ENCODE measurements at regions not wholly inside any gene's neighbourhood (a gene's known extent, or its start where the extent isn't known, plus 50 kb on each side); places are given as distances from the start of the nearest gene placed in this dataset.

DNA sequence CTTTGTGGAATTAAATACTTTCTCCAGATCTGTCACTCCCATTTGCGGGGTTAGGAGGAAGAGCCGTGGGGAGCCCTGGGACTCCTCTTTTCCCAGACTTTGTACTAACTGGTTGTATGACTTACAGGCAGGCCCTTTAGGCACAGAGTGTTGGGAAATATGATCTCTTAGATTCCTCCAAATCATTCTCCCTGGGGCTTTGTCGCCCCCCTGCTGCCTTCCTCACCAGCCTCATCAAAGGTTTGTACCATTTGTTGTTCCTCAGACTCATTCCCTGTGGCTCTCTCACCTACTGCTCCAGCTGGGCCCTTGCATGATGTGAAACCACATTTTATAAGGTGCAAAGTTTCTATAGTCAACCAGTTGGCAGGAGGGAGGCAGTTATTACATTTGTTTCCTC, 56.4 kb downstream of the CRYGS start:
- TF ChIP-seq ZNF274 (IDR thresholded peaks at IDR 0.05; ENCODE audit: low read depth, low read length): no peak
- H3K4me3 ChIP-seq (ENCODE audit: low read length): no peak overlapping the region

DNA sequence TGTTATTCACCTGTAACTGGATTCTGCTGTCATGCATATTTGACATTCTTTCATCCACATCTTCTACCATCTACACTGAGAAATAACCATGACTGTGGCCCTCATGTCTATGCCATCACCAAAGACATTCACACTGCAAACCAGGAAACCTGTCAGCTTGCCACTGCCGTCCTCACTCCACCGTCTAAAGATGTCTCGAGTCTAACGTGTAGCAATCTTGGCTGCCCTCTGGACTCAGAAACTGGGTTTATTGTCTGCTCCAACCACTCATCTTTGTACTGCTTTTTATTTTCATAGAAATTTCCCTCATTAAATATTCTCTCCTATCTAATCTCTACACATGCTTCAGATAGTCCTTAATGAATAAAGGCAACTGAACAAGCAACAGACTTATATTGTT, 57.1 kb downstream of the CRYGS start:
- H3K4me3 ChIP-seq (ENCODE audit: low read length): no peak overlapping the region
- no peak for TF ChIP-seq ZNF274 (IDR thresholded peaks at IDR 0.05; ENCODE audit: low read depth, low read length)

DNA sequence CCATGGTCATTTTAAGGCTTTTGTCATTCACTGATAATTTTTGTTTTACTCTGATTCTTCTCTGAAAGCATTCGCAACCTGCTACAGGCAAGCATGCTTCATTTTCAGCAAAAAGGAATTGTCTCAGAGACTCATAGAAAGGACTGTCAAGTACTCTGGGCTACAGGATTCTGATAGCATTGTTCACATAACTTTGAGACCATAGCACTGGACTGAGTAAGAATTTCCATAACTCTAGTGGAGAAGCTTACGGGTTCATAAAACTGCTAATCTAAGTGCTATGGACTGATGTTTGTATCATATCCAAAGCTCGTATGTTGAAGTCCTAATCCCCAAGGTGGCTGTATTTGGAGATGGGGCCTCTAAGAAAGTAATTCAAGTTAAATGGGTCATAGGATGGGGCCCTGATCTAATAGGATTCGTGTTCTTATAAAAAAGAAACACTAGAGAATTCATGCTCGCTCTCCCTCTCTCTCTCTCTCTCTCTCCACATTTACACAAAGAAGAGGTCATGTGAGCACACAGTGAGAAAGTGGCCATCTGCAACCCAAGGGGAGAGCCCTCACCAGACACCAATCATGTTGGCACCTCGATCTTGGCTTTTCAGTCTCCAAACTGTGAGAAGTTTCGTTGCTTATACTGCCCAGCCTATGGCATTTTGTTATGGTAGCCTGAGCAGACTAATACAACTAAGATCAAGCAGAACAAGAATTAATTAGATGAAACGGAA, 60.4 kb downstream of the CRYGS start:
- TF ChIP-seq ZNF274 (IDR thresholded peaks at IDR 0.05; ENCODE audit: low read depth, low read length): no peak
- H3K4me3 ChIP-seq (ENCODE audit: low read length): no peak overlapping the region

DNA sequence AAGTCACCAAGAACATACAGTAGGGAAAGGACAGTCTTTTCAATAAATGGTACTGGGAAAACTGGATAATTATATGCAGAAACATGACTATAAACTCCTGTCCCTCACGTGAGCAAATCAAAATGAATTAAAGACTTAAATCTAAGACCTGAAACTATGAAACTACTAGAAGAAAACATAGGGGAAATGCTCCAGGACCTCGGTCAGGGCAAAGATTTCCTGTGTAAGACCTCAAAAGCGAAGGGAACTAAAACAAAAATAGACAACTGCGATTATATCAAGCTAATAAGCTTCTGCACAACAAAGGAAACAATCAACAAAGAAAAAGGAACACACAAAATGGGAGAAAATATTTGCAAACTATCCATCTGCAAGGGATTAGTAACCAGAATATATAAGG, 62.7 kb downstream of the CRYGS start:
- no peak for TF ChIP-seq ZNF274 (IDR thresholded peaks at IDR 0.05; ENCODE audit: low read depth, low read length)

GRCh38 chr3:186477876-186478275, 66.3 kb downstream of the CRYGS start:
- peak overlapping the region; percentile 43 for H3K4me3 ChIP-seq (ENCODE audit: low read length)
- TF ChIP-seq ZNF274 (IDR thresholded peaks at IDR 0.05; ENCODE audit: low read depth, low read length): no peak

More for the DNA sequence above, 62.7 kb downstream of the CRYGS start:
- no peak overlapping the region for H3K4me3 ChIP-seq (ENCODE audit: low read length)

DNA sequence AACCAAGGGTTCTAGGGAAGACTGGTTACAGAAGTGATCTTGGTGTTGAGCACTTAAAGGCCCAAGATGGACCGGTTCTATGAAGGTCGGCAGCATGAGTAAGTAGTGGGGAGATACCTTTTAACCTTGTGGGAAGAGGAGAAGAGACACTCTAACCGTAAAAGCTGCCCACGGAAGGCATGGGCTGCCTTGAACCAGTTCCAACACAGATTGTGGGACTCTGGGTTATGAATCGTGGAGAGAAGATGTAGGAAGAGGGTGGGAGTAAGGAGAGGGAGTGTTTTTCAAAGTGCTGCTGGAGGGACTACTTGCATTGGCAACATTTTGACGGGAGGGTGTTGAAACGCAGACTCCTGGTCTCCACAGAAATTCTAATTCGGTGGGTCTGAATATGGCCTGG, 67.1 kb downstream of the CRYGS start:
- peak overlapping the region; percentile 43 for H3K4me3 ChIP-seq (ENCODE audit: low read length)
- TF ChIP-seq ZNF274 (IDR thresholded peaks at IDR 0.05; ENCODE audit: low read depth, low read length): no peak

DNA sequence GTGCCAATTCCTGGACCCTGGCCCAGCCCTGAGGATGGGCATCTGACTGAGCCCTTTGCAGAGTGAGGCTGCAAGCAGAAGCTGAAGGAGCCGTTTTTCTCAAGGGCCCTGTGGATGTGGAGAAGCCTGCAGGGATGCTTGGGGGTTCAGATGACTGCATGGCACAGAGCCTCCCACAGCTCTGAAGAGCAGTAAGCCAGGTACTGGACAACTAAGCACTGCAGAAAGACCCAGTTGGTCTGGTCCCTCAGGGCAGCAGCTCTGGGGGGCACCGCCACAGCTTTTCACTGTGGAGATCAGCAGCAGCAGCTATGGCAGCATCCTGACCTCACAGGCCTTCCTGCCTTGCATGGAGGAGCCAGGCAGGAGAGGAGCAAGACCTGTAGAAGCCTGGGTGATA, 67.6 kb downstream of the CRYGS start:
- TF ChIP-seq ZNF274 (IDR thresholded peaks at IDR 0.05; ENCODE audit: low read depth, low read length): no peak
- H3K4me3 ChIP-seq (ENCODE audit: low read length): peak overlapping the region; percentile 43; the same call in 1 of the 2 replicates

- no peak for TF ChIP-seq ZNF274 (IDR thresholded peaks at IDR 0.05; ENCODE audit: low read depth, low read length)
- no peak overlapping the region for H3K4me3 ChIP-seq (ENCODE audit: low read length)
Observed at GRCh38 chr3:186476044-186476468, 68.1 kb downstream of the CRYGS start.

DNA sequence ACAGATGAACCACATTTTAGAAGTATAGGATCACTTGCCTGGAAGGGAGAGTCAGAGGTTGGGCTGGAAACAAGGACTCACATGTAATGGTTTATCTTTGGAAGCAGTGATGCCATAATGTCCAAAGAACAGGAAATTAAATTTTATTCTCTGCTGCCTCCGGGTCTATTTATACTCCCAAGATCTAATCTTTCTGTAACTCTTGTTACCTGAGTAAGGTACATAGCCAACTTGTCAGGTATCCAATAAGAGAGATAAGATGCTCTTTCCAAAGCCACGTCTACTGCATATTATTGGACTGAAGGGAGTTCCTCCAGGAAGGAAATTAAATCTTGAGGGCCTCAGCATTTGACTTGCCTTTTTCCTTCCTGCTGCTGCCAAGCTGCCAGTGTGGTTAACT, 71.0 kb downstream of the CRYGS start:
- no peak for TF ChIP-seq ZNF274 (IDR thresholded peaks at IDR 0.05; ENCODE audit: low read depth, low read length)
- no peak overlapping the region for H3K4me3 ChIP-seq (ENCODE audit: low read length)

DNA sequence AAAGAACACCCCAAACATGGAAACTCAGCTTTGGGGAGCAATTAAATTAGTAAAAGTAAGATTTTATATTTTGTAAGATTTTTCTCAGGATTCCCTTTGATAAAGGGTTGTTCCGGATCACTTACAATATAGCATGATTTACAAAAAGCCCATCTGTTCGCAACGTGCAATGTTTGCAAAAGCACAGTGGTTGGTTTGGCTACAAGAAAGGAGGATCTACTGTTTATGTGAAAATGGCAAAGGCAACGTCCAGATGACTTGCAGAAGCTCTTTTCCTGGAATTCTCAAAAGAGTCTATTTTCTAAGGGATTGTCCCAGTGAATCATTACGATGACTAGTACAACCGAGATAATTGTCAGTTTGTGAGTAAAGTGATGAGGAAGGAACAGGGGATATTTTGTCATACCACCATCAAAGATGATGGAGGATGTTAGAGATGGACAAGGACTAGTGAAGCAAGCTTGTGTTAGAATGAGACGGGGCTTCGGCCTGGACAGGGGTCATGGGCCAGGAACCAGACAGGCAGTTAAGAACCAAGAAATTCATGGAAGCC, 71.6 kb downstream of the CRYGS start:
- no peak for TF ChIP-seq ZNF274 (IDR thresholded peaks at IDR 0.05; ENCODE audit: low read depth, low read length)
- no peak overlapping the region for H3K4me3 ChIP-seq (ENCODE audit: low read length)

GRCh38 chr3:186471771-186472170, 72.4 kb downstream of the CRYGS start:
- TF ChIP-seq ZNF274 (IDR thresholded peaks at IDR 0.05; ENCODE audit: low read depth, low read length): no peak

GRCh38 chr3:186469525-186469924, 74.7 kb downstream of the CRYGS start:
- no peak for TF ChIP-seq ZNF274 (IDR thresholded peaks at IDR 0.05; ENCODE audit: low read depth, low read length)
- no peak overlapping the region for H3K4me3 ChIP-seq (ENCODE audit: low read length)

More at GRCh38 chr3:186471771-186472170, 72.4 kb downstream of the CRYGS start:
- H3K4me3 ChIP-seq (ENCODE audit: low read length): no peak overlapping the region

- no peak overlapping the region for H3K4me3 ChIP-seq (ENCODE audit: low read length)
- no peak for TF ChIP-seq ZNF274 (IDR thresholded peaks at IDR 0.05; ENCODE audit: low read depth, low read length)
Observed at GRCh38 chr3:186467969-186468368, 76.2 kb downstream of the CRYGS start.

DNA sequence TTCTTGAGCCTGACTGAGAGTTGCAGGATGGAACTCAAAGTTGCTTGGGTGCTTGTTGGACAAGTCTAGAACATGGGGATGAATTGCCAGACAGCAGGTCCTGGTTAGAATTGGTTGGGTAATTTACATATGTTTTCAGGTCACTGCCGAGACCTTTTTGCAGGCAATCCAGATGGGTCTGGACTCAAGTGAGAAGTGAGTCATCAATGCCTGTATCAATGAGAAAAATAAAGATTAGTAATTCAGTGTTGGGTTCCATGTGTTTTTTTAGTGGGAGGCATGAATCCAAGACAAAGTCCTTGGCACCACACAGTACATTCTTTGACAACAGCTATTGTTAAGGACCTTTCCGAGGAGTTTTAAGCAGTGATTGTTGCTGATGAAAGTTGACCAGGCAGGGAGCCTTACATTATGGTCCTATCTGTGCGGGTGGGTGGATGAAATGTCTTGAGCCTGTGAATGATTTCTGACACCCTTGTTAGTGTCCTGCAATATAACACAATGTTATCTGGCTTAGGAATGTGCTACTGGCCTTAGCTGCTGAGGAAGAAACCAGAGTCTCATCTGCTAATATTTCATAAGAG, 77.7 kb downstream of the CRYGS start:
- no peak for TF ChIP-seq ZNF274 (IDR thresholded peaks at IDR 0.05; ENCODE audit: low read depth, low read length)
- H3K4me3 ChIP-seq (ENCODE audit: low read length): no peak overlapping the region

DNA sequence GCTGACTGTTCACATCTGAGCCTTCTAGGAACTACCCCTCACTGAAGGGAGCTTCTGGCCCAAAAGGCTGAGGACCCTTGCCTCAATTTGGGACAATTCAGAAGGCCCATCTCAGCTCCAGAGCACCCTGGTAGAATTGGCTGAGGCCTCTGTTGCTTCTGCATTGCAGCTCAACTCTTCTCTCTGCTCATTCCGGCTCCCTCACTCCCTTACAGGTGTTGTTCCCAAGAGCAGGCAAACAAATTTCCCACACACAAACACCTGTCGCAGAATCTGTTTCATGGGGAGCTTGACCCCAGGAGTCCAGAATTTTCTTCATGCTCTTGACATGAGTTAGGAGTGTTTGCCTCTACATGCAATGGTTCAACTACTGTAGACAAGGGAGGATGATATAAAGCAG, 78.7 kb downstream of the CRYGS start:
- no peak for TF ChIP-seq ZNF274 (IDR thresholded peaks at IDR 0.05; ENCODE audit: low read depth, low read length)
- H3K4me3 ChIP-seq (ENCODE audit: low read length): no peak overlapping the region

Data from GM08714 (cell line).